Suprapubic skin (tissue), 3 donors: ENCODE measurements at regions not wholly inside any gene's neighbourhood (a gene's known extent, or its start where the extent isn't known, plus 50 kb on each side); places are given as distances from the start of the nearest gene placed in this dataset.

Experiments
- CTCF ChIP-seq, 2 donors: fragments of 200-600 bp in 1 of 2; fragments of 450-650 bp in 1 of 2; sonication (generic) in 1 of 2; IDR thresholded peaks; one replicate each; pipeline ENCODE4 v1.5.1; 2016 to 2019; ENCODE audit warnings: antibody characterized with exemption in 2 of 2, mild to moderate bottlenecking in 1 of 2, moderate library complexity in 1 of 2
- EP300 ChIP-seq: sonication (generic); formaldehyde crosslinking; IDR thresholded peaks from one replicate; pipeline ENCODE4 v1.6.1; 2017; ENCODE audit warnings: antibody characterized with exemption
- POLR2A ChIP-seq, 2 donors: fragments of 450-650 bp; IDR thresholded peaks; one replicate each; pipeline ENCODE4 v1.6.1; 2017; ENCODE audit warnings: antibody characterized with exemption in 2 of 2, mild to moderate bottlenecking in 2 of 2, moderate library complexity in 2 of 2

DNA sequence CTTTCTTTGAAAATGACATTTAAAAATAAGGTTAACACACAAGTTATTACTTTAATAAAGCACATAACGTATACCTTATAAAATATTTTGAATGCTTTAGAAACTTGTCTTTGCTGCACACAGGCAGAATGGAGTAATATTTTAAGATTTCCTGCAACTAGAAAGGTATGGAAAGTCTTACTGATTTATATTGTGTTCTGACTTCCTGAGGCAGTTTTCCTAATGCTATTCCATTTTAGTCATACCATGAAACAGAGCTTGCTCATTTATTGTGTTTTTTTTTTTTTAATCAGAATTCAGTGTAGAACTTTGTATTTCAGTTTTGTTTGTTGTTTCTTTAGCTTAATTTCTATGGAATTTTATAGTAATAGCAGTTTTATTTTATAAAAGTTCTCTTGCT is 60.9 kb upstream of the S1PR1 start:
- TF ChIP-seq CTCF (IDR thresholded peaks at IDR 0.05) (no peak), EP300 (no peak), POLR2A (IDR thresholded peaks at IDR 0.05) (no peak)
